HEK293 (cell line): ENCODE measurements at regions not wholly inside any gene's neighbourhood (a gene's known extent, or its start where the extent isn't known, plus 50 kb on each side); places are given as distances from the start of the nearest gene placed in this dataset.

Experiments
- CTCF ChIP-seq: fragments of 450-650 bp; formaldehyde crosslinking; IDR thresholded peaks from 2 replicates; pipeline ENCODE4 v1.5.1; 2016; ENCODE audit warnings: missing biosample characterization, missing genetic modification characterization
- ZNF747 ChIP-seq: fragments of 450-650 bp; formaldehyde crosslinking; IDR thresholded peaks from 2 replicates; pipeline ENCODE4 v1.5.1; 2016; ENCODE audit warnings: missing biosample characterization, missing genetic modification characterization
- ZNF76 ChIP-seq: fragments of 450-650 bp; formaldehyde crosslinking; IDR thresholded peaks from 2 replicates; pipeline ENCODE4; 2016; ENCODE audit warnings: low read depth, missing biosample characterization, missing genetic modification characterization, borderline replicate concordance

- TF ChIP-seq ZNF76 (no peak), CTCF (tag by site-specific recombination) (no peak), ZNF747 (tag by site-specific recombination) (no peak)
Measured at GRCh38 chr12:46451276-46452021, 78.9 kb upstream of the SLC38A2 start.
